ENCODE measurements at regions not wholly inside any gene's neighbourhood (a gene's known extent, or its start where the extent isn't known, plus 50 kb on each side); places are given as distances from the start of the nearest gene placed in this dataset.

GRCh38 chr10:114762811-114763210, 58.8 kb upstream of the FHIP2A start:
- Histone ChIP-seq H3K36me3 (no peaks in the 10 kb centered on the region), H3K27me3 (peaks cover 0 to 22% (median 3%) of the 10 kb centered on the region in 3 donors), H3K4me1 (peaks cover 5 to 17% (median 11%) of the 10 kb centered on the region in 4 donors), H3K9me3 (no peaks in the 10 kb centered on the region), H3K27ac (no peak overlapping the region), H3K4me3 (no peak overlapping the region)
- no peak for DNase-seq
- intact Hi-C loops (cut with DNase I; ENCODE audit: low total_unique reads): no loop called here
- TF ChIP-seq EP300 (IDR thresholded peaks at IDR 0.05) (no peak), POLR2A (IDR thresholded peaks at IDR 0.05) (no peak), POLR2AphosphoS5 (IDR thresholded peaks at IDR 0.05) (no peak)
- TF ChIP-seq, protein P1, sequence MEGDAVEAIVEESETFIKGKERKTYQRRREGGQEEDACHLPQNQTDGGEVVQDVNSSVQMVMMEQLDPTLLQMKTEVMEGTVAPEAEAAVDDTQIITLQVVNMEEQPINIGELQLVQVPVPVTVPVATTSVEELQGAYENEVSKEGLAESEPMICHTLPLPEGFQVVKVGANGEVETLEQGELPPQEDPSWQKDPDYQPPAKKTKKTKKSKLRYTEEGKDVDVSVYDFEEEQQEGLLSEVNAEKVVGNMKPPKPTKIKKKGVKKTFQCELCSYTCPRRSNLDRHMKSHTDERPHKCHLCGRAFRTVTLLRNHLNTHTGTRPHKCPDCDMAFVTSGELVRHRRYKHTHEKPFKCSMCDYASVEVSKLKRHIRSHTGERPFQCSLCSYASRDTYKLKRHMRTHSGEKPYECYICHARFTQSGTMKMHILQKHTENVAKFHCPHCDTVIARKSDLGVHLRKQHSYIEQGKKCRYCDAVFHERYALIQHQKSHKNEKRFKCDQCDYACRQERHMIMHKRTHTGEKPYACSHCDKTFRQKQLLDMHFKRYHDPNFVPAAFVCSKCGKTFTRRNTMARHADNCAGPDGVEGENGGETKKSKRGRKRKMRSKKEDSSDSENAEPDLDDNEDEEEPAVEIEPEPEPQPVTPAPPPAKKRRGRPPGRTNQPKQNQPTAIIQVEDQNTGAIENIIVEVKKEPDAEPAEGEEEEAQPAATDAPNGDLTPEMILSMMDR (IDR thresholded peaks at IDR 0.05): no peak
- whole genome bisulfite sequencing, 5 donors: 87 to 94% (median 90%) methylated on average over 5 of the region's 5 CpGs

- TF ChIP-seq, protein P1 (IDR thresholded peaks at IDR 0.05): no peak
- TF ChIP-seq POLR2A (IDR thresholded peaks at IDR 0.05): no peak
- no peak for TF ChIP-seq EP300 (IDR thresholded peaks at IDR 0.05)
- no peak for DNase-seq
- no peaks in the 10 kb centered on the region for H3K36me3 ChIP-seq
- H3K27ac ChIP-seq: no peak overlapping the region
- peaks cover 5 to 23% (median 17%) of the 10 kb centered on the region in 4 donors for H3K4me1 ChIP-seq
- H3K9me3 ChIP-seq: no peaks in the 10 kb centered on the region
- peaks cover 0 to 31% (median 6%) of the 10 kb centered on the region in 3 donors for H3K27me3 ChIP-seq
- no peak overlapping the region for H3K4me3 ChIP-seq
- intact Hi-C loops (cut with DNase I; ENCODE audit: low total_unique reads): no loop called here
- 10 to 92% (median 74%) methylated on average over 1 of the region's 1 CpG for WGBS, 5 donors
These were observed 56.9 kb upstream of the FHIP2A start for GRCh38 chr10:114764656-114765055.

- H3K36me3 ChIP-seq: no peaks in the 10 kb centered on the region
- peaks cover 5 to 23% (median 17%) of the 10 kb centered on the region in 4 donors for H3K4me1 ChIP-seq
- H3K27me3 ChIP-seq: peaks cover 0 to 31% (median 6%) of the 10 kb centered on the region in 3 donors
- H3K27ac ChIP-seq: no peak overlapping the region
- peak in 1 of 2 donors; percentile 81 for DNase-seq
- TF ChIP-seq EP300 (IDR thresholded peaks at IDR 0.05) (no peak), POLR2AphosphoS5 (IDR thresholded peaks at IDR 0.05) (peak in 1 of 3 donors; percentile 6)
- intact Hi-C loops (cut with DNase I; ENCODE audit: low total_unique reads): no loop called here
- WGBS, 5 donors: 39 to 55% (median 46%) methylated on average over 6 of the region's 6 CpGs
- H3K9me3 ChIP-seq: no peaks in the 10 kb centered on the region
- peak overlapping the region in 3 of 4 donors; percentile 70 to 79 (median 76) for H3K4me3 ChIP-seq
These were observed 55.1 kb upstream of the FHIP2A start for GRCh38 chr10:114766470-114766869.

DNA sequence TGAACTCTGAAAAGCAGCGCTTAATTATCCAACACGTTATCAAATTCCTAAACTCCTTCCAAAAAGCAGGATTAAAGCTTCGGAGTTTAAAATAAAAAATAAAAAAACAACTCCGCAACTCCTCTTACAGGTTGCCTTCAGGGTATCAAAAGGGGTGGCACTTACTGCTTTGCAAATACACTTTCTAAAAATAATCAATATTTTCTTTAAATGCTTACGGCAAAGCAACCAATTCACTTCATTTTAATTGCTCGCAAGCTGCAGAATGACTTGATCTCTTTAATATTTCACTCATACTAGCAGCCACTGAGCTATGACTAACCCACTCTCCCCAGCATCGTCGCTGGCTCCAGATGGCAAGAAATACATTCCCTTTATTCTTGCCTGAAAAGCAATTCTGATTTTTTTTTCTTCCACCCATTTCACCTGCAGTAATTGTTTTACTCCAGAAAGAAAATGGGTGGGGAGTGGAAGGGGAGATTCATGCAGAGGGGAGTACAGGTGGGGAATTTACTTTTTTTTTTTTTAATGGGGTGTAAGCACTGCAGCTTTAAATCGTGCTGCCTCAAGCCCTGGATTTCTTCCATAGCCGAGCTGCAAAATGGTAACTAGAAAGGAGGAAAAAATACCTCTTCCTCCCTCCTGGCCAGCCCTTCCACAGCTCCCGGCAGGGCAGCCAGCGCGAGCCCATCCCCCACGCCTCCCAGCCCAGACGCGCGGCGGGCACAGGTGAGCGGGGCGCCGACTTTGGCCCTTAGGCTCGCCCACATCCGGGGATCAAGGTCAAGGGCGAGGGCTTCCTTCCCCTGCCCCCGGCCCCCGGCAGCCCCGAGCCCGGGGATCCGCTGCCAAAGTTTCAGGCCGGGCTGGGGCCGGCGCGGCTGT, 54.2 kb upstream of the FHIP2A start:
- peaks cover 5 to 23% (median 17%) of the 10 kb centered on the region in 4 donors for H3K4me1 ChIP-seq
- 6 to 17% (median 7%) methylated on average over 19 to 33 of the region's 33 CpGs for WGBS, 5 donors
- H3K4me3 ChIP-seq: peak overlapping the region; percentile 66 to 79 (median 73)
- intact Hi-C loops (cut with DNase I; ENCODE audit: low total_unique reads): no loop called here
- H3K9me3 ChIP-seq: no peaks in the 10 kb centered on the region
- no peaks in the 10 kb centered on the region for H3K36me3 ChIP-seq
- DNase-seq: peak; percentile 65 to 74
- TF ChIP-seq, protein P1 (IDR thresholded peaks at IDR 0.05): no peak
- TF ChIP-seq EP300 (IDR thresholded peaks at IDR 0.05) (no peak), POLR2AphosphoS5 (IDR thresholded peaks at IDR 0.05) (no peak), POLR2A (IDR thresholded peaks at IDR 0.05) (no peak)
- peaks cover 0 to 31% (median 6%) of the 10 kb centered on the region in 3 donors for H3K27me3 ChIP-seq
- peak overlapping the region; percentile 73 to 83 (median 81) for H3K27ac ChIP-seq
